CD4-positive, alpha-beta T cell treated with Interleukin-15 for 4 hours (primary cell): ENCODE measurements at regions not wholly inside any gene's neighbourhood (a gene's known extent, or its start where the extent isn't known, plus 50 kb on each side); places are given as distances from the start of the nearest gene placed in this dataset.

Experiments
- DNase-seq: peaks from one replicate; pipeline ENCODE4 v3.0.0-alpha.2; 2020; ENCODE audit warnings: low spot score

DNA sequence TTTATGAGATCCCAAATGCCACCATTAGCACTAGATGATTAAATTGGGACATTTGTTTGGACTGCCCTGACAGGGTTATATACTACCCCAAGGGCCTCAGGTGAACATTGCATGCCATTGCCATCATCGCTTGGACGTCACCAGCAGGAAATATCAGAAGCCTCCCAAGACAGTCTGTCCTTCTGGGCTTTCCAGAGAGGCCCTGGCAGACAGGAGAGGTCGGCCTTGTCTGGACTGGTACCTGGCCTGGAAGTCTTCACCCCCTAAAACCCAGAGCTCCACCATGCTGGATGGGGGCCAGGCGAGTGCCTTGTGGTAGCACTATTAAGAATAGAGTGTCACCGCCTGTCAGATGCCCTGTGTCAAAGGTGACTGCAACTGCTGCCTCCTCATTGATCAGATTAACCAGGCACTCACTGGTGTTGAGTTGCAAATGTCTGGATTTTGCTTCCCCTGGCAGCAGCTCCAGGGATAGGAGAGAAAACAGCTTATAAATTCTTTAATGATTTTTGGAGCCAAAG lies 324.1 kb upstream of the RASGRP1 start:
- no peak for DNase-seq

DNA sequence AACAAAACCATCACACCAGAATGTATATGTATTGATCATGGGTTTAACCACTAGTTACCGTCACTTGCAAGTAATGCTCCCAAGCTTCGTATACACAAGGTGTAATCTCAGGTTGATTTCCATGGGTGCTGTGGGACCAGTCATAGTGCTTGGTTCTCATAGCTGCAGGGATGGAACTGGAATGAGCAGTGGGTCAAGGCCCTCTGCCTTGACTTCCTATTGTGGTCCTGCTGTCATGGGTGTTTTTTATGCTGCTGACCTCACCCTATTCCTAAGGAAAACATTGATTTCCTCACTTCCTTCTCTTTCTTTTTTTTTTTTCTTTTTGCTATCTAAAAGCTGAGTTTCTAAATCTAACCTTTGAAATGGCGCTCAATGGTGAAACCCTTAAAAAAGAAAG lies 325.6 kb upstream of the RASGRP1 start:
- no peak for DNase-seq

DNA sequence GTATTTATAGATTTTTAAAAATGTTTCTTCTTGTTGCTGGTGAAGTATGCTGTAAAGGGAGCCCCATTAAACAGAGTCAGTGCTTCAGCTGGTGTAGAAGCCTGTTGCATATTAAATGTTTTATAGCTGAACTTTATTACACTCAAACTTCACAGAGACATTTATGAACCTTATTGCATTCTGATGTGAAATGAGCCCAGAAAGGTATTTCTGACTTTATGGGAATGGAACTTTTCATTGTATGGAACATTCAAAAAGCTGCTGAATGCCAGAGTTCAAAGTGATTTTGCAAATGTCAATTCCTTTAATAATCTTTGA lies 329.3 kb upstream of the RASGRP1 start:
- DNase-seq, result no peak

DNA sequence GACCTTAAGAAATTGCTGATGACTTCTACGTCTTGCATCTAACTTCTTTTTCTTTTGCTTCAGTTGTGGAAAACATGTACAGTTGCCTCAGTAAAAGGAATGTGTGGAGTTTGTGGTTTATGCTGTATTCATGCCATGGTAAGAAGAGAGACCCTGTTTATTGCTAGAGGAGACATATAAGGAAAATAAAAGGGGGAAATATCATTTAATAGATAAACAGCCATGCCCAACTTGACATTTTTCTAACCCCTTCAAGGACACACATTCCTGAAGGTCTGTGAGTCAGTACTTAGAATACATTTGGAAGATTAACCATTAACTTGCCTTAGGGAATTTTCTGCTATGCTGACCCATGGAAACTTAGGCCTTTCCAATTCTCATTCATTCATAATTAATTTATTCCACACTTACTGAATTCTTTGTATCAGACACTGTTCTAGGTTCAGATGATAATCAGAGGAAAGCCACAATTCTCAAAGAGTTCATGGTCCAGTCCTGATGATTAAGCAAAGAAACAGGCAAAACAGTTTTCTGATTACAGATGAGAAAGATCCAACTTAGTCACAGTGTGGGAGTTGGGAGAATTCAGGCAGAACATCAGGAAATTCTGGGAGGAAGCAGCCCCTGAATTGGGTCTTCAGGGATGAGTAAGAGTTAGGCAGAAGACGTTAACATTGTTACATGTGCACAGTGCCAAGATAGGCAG lies 329.8 kb upstream of the RASGRP1 start:
- no peak for DNase-seq

DNA sequence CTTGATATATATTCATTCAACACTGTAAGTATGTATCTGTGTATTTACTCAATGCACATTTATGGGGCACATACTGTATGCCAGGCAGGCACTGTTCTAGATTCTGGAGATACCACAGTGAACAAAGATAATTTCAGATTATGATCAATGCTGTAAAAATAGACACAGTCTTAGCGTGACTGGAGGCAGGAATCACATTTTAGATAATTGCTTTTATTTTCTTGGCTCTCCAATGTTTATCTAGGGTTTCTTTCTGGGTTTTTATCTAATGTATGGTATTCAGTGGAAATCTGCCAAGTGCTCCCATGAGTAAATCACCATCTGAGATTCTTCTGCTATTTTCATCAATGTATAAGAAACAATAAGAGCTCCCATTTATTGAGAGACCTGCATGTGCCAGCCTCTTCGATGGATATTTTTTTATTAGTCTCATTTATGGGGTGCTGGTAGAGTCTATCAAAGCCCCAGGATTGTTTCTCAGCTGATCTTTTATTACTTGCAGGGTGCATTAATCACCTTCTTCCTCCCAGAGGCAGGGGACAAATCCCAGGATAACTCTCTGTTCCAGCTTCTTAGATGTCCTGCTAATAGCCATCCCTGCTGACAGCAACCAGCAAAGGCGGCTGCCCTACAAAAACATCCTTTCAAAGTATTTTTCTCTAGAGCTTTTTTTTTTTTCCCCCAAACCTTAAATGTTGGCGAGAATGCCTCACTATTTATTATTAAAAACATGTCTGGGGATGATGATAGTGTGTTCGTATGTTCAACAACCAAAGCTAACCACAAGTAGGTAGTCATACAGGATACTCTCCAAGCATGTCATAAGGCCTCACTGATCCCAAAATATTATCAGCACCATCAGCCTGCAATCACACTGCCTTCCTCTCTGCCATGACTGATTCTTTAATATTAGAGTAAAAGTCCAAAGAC lies 331.0 kb upstream of the RASGRP1 start:
- no peak for DNase-seq

DNA sequence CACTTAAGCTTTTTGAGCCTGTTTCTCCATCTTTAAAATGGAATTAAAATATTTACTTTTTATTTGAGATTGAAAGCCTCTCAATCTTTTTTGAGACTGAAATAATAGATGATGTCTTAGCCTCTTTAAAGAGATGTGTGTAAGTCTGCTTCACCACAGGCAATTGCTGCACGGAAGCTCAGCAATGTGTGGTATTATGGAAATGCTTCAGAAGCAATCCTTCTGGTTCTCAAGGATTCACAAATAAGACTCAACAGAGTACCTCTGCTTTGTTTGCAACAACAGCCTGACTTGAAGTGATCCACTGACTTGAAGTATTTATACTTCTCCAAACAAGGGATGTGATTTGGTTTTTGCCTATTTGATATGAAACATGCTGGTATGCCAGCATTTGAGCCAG lies 332.0 kb upstream of the RASGRP1 start:
- DNase-seq, result no peak

DNA sequence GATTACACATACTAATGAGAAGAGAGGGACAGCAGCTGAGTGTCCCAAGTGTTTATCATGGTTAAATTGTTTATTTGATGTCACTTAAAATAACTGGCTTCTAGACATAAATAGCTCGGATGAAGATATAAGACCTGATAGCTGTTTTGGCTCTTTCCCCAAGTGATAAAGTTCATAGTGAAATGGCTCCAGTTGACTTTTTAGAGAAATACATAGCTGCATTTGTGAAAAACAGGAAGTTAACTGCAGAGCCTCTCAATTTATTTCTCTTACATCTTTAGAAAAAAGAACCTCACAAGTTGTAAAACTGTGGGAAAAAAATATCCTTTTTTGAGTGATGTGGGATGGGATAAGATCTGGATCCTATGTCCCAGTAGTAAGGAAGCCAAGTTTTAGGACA lies 332.9 kb upstream of the RASGRP1 start:
- DNase-seq, result no peak

DNA sequence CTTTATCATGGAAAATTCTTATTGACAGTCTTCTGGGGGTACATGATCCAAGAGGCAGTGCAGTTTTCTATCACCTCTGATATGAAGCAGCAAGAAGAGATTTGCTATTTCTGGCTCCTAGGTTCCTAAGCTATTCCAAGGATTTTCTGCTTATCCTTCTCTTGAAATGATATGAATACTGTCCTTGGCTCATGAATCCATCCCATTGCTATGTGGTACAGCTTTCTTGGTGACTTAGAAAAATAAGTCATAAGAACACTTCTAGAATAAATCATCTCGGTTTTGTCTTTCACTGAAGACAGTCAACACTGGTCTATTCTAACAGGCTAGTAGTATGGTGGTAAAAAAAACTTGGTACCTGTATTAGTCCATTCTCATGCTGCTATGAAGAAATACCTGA lies 333.6 kb upstream of the RASGRP1 start:
- DNase-seq, result no peak

DNA sequence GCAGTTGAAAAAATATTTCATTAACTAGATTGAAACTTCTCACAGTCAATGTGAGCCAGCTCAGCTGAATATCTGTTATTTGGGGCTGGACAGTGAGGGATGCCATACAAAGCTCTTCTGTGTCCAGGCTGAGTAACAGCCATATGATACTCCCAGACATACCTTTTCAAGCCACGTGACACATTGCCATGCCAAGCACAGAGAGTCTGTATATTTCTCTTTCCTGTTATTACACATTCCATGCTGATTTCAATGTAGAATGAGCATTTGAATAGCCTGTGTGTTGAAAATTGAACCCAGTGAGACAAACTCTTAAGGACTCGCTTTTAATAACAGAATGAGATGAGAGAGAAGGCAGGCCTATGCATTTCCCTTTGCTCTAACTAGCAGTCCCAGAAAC lies 334.7 kb upstream of the RASGRP1 start:
- DNase-seq, result no peak

DNA sequence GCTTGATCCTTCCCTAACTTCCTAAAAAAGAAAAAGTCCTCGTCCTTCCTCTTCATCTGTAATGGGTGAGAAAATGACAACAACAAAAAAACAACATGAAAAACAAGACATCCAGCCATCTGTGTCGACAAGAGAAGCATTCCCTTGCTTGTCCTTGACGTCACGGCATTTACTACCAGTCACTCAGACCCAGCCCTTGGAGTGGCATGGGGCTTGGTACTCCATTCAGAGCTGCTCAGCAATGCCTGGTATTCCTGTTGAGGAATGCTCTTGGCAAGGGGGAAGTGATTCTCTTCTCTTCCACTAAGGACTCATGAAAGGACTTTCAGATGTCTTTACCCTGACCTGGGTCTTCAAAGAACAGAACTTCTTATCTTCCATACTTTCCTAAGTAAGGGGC lies 339.7 kb upstream of the RASGRP1 start:
- DNase-seq, result no peak

DNA sequence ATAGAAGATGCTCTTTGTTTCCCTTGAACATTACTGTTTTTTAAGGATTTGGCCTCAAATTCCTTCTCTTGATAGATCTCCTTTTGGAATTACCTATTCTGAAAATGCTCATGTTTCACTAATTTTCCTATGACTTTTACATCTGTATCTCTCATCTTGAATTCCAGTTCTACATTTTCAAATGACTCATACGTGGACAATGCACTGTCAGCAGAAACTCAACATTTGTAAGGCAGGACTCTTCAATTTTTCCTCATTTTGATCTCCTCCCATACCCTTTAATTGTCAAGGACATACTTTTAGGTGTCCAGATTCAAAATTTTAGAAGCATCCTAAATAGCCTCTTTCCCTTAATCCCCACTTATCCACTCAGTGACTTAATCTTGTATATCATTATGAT lies 341.0 kb upstream of the RASGRP1 start:
- no peak for DNase-seq

DNA sequence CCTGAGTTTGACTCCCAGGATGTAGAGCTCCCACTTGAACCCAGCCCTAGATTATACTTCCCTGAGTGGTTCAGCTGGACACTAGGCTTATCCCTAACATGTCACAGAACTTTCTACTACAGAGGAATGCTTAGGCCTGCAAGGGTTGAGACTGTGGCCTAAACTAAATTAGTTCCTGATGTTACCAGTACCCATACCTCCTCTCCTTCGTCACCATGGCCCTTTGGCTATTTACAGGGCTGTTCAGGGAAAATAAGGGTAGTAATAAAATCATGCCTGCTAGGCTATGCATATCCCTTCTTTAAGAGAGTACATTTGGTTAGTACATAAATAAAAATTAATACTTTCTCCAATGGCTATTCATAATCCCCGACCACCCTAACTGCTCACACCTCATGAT lies 356.4 kb upstream of the RASGRP1 start:
- DNase-seq, result no peak

DNA sequence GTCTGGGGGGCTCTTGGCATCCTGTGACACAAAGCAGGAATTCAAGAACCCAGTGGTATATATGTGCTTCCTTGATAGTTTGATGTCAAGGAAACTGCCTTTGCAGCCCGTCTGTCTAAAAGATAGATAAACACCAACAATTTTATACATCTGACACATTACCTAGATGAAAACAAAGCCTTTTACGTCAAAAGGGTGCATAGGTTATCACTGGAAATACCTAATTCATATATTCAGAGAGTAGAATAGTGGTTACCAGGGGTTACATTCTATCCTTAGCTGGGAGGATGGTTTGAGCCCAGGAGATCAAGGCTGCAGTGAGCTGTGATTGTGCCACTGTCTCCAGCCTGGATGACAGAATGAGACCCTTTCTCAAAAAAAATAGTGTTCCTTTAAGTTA lies 356.9 kb upstream of the RASGRP1 start:
- DNase-seq, result no peak

DNA sequence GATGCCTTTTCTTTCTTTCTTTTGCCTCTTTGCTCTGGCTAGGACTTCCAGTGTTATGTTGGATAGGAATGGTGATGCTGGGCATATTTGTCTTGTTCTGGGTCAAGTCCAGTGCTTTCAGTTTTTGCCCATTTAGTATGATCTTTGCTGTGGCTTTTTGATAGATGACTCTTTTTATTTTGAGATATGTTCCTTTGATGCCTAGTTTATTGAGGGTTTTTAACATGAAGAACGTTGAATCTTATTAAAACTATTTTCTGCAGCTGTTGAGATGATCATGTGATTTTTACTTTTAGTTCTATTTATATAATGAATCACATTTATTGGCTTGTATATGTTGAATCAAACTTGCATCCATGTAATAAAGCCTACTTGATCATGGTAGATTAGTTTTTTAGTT lies 363.8 kb upstream of the RASGRP1 start:
- DNase-seq, result no peak

DNA sequence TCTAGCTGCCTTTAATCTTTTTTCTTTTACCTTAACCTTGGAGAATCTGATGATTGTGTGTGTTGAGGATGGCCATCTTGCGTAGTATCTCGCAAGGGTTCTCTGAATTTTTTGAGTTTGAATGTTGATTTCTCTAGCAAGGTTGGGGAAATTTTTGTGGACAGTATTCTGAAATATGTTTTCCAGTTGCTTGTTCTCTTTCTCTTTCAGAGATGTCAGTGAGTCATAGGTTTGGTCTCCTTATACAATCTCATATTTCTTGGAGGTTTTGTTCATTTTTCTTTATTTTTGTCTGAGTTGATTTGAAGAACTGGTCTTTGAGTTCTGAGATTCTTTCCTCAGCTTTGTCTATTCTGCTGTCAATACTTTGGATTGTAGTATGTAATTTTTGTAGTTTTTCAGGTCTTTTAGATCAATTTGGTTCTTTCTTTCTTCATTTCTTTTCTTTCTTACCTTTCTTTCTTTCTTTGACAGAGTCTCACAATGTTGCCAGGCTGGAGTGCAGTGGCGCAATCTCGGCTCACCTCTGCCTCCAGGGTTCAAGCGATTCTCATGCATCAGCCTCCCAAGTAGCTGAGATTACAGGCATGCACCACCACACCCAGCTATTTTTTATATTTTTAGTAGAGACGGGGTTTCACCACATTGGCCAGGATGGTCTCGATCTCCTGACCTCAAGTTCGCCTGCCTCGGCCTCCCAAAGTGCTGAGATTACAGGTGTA lies 366.4 kb upstream of the RASGRP1 start:
- no peak for DNase-seq

DNA sequence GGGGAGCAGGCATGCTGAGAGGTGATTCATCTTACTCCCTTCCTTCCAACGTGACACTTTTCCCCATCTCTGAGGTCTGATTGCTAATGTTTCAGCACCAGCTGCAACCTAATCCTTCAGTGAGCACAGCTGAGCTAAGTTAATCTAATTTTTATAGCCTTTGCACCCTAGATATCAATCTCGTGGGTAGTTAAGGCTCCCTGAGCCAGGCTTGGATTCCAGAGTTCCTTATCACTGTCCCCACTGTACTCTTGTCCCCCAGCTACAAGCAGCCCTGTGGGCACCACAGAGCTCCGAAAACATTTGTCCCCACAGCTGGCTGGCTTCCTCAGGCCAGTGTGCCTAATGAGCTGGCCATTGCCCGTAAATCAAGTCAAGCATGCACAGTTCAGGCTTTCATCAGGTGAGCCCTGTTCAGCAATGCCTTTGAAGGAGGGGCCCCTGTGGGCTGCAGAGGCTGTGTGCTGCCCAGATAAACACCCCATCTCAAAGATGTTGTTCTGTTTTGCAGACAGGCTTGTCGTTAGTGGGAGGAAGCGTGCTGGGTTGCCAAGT lies 376.9 kb upstream of the RASGRP1 start:
- DNase-seq, result no peak

DNA sequence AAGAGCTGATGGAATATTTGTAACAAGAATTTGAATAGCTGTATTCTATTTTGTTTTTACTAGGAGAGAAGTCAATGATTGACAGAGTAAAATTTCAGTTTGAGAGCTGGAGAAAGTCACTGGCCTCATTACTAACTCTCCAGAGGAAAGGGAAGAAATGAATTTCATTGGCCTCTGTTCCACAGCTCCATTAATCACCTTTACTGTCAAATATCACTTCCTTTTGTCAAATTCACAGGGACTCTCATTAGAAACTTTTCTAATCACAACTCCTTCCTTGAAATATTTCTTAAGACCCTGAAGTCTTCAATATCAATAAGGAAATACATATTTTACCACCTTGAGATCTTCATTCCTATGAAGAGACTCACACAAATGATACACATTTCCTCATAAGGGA lies 379.9 kb upstream of the RASGRP1 start:
- DNase-seq, result no peak

DNA sequence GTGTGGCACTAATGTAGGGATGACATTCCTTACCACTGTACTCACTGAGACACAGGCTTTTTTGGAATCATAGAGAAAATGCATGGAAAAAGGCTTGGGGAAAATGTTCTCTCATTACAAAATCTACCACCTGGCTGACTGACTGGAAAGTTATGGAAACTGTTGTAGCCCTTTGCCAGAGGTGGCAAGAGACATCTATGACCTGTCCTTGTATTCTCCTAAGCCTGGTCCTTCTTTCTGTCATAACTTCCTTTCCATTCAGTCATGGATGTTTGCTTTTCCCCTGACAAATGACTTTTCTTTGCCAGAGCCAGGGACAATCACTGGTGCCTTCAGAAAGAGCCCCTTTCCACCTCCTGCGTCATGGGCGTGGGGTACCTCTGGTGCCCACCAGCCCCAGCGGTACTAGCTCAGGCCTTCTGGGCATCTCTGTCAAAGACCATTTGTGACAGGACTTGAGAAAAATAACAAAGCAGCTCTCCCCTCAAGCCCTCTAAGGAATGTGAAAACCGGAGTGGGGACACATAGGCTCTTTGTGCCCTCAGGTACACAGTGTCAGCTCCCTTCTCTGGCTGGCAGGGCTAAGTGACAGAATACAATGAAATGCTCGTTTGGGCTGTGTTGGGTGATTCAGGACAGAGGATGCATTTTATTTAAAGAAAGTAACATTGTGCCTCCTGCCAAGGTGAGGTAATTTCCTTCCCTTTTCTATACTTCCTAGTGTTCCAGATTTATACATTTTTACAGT lies 381.1 kb upstream of the RASGRP1 start:
- no peak for DNase-seq

DNA sequence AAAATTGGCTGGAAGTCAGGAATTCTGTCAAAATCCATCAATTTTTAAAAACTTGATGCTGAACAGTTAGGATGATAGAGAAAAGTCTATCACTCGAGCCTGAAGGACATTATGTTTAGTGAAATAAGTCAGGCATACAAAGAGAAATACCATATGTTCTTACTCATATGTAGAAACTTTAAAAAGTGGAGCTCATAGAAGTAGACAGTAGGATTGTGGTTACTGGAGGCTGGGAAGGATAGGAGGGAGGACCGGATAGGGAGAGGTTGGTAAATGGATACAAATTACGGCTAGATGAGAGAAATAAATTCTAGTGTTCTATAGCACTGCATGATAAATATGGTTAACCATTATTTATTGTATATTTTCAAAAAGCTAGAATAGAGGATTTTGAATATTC lies 389.5 kb upstream of the RASGRP1 start:
- DNase-seq, result no peak

DNA sequence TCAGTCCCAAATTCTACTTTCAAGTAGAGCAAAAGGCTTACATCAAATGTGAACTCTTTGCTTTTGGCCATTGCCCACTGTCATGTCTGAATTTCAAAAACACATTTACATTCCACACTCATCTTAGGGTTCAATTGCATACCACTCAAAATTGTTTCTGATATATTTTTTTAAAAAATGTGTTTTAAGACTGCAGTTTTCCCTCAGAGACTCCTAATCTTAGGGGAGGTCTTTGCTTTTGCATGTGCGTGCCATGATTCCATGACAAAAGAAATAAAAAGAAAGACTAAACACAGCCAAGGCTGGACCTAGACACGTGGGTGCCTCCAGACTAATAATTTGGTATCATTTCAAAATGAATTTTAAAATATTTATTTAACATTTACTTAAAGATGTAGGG lies 396.8 kb upstream of the RASGRP1 start:
- DNase-seq, result no peak

DNA sequence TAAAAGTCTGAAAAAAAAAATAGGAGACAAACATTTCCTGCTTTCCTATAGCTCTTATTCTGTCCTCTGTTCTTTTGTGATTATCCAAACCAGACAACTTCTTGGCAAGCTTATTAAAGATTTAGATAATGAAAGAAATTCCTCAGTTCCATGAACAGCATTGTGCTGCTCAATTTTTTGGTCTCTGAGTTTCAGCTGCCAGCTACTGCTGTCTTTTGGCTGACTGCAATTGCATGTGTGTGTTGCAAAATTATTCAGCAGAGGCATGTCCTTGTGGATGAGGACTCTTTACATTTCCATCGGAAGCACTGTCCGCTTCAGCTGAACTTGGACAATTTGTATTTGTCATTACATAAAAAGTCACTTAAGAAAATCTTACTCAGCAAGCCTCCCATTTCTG lies 397.3 kb upstream of the RASGRP1 start:
- DNase-seq, result no peak

DNA sequence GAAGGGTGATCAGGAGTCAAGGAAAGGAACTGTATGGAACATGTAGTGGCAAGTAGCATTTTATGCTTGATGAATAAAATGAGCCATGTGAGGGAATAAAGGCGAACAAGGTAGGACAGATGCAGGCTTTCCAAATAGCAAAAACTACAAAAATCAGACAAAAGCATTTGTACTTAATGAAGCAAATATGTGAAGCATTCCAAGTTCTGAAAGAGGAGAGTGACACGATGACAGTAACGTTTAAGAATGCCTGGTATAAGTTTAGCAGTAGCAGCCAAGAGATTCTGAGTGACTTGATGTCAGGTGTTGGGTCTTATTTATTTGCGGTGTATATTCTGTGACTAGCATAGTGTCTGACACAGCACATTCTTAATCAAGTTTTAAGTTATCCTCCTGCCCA lies 408.2 kb upstream of the RASGRP1 start:
- DNase-seq, result no peak
